Psoas muscle (tissue), 7 donors: ENCODE measurements at regions not wholly inside any gene's neighbourhood (a gene's known extent, or its start where the extent isn't known, plus 50 kb on each side); places are given as distances from the start of the nearest gene placed in this dataset.

Source experiments
- ATAC-seq, 4 donors: fragments of 200-7000 bp; cut with Tn5 transposase; one replicate each; pipeline ENCODE4 v1.9.1; 2020; ENCODE audit warnings: moderate library complexity in 3 of 4, mild to moderate bottlenecking in 2 of 4
- DNase-seq, 2 donors: peaks; one replicate each; pipeline ENCODE4 v3.0.0-alpha.2; 2020
- H3K27ac ChIP-seq: fragments of 200-600 bp; one replicate; pipeline ENCODE4 v1.8.0; 2022
- H3K27me3 ChIP-seq, 3 donors: fragments of 200-600 bp in 1 of 3; one replicate each; pipeline versions ENCODE4 v1.6.1 to v1.8.0; 2013 to 2022; ENCODE audit warnings: low read length in 2 of 3, mild to moderate bottlenecking in 2 of 3, moderate library complexity in 1 of 3; ENCODE audit not compliant: insufficient read depth in 3 of 3
- H3K36me3 ChIP-seq, 2 donors: fragments of 200-600 bp in 1 of 2; one replicate each; pipeline versions ENCODE4 v1.6.1 to v1.8.0; 2013 to 2022; ENCODE audit warnings: low read depth in 1 of 2, mild to moderate bottlenecking in 1 of 2, moderate library complexity in 1 of 2; ENCODE audit not compliant: insufficient read depth in 1 of 2
- H3K4me1 ChIP-seq: fragments of 200-600 bp; one replicate; pipeline ENCODE4 v1.8.0; 2022
- H3K4me3 ChIP-seq: fragments of 200-600 bp; one replicate; pipeline ENCODE4 v1.8.0; 2022; ENCODE audit warnings: mild to moderate bottlenecking
- H3K9me3 ChIP-seq: fragments of 200-600 bp; one replicate; pipeline ENCODE4 v1.8.0; 2022
- CTCF ChIP-seq: fragments of 200-600 bp; IDR thresholded peaks from one replicate; pipeline ENCODE4 v1.8.0; 2022; ENCODE audit warnings: antibody characterized with exemption
- WGBS, 3 donors: extraction: QIAGEN DNeasy Blood & Tissue Kit; methylation state at CpG; one replicate each; pipeline versions ENCODE4 v1.1.6 to v1.1.7; 2013; 5-methylcytosine and 5-hydroxymethylcytosine counted together
- intact Hi-C, 2 donors: fragments of 100-400 bp; cut with DNase I; formaldehyde crosslinking; loops; one replicate each; pipeline versions ENCODE4 v1.11.0 to v1.14.2; 2022
- donor health status: healthy with polysubstance abuse.
- donor health status: DM: no; HTN: no; CAD: no; lungs with moderate emphysema.
- donor health status: Bipolar disorder and iron deficiency.
- donor health status: healthy.
- donor health status: DM: yes; HTN: yes; CAD: no.
- donor health status: DM: no; HTN: no; CAD: no.
- donor health status: DM: yes; HTN: yes; CAD: no.

GRCh38 chr7:132654150-132654549 lies 77.9 kb upstream of the PLXNA4 start:
- ATAC-seq (no peak), DNase-seq (no peak)
- Histone ChIP-seq H3K27ac (no peak overlapping the region), H3K4me3 (no peak overlapping the region), H3K4me1 (no peaks in the 10 kb centered on the region), H3K27me3 (peaks cover 0 to 12% (median 3%) of the 10 kb centered on the region in 3 donors), H3K9me3 (no peaks in the 10 kb centered on the region), H3K36me3 (no peaks in the 10 kb centered on the region)
- WGBS, 3 donors: 56 to 67% (median 65%) methylated on average over 3 of the region's 3 CpGs
- intact Hi-C loops: no loop called here
- TF ChIP-seq CTCF: no peak

- no peaks in the 10 kb centered on the region for H3K36me3 ChIP-seq
- no peak for ATAC-seq
- H3K27ac ChIP-seq: no peak overlapping the region
- no peak for TF ChIP-seq CTCF
- no peak for DNase-seq
- WGBS, 3 donors: 79 to 84% (median 82%) methylated on average over 4 of the region's 4 CpGs
- no peak overlapping the region for H3K4me3 ChIP-seq
- no peaks in the 10 kb centered on the region for H3K9me3 ChIP-seq
- H3K27me3 ChIP-seq: peaks cover 0 to 12% (median 3%) of the 10 kb centered on the region in 3 donors
- no peaks in the 10 kb centered on the region for H3K4me1 ChIP-seq
- intact Hi-C loops: no loop called here
Observed at GRCh38 chr7:132653366-132653930, 77.2 kb upstream of the PLXNA4 start.

- WGBS, 3 donors: 68 to 86% (median 78%) methylated on average over 1 of the region's 1 CpG
- Histone ChIP-seq H3K27ac (no peak overlapping the region), H3K27me3 (peaks cover 0 to 21% (median 3%) of the 10 kb centered on the region in 3 donors), H3K4me1 (no peaks in the 10 kb centered on the region), H3K9me3 (no peaks in the 10 kb centered on the region), H3K36me3 (no peaks in the 10 kb centered on the region), H3K4me3 (no peak overlapping the region)
- intact Hi-C loops: no loop called here
- no peak for ATAC-seq
- DNase-seq: no peak
- no peak for TF ChIP-seq CTCF
Observed at GRCh38 chr7:132652507-132652906, 76.2 kb upstream of the PLXNA4 start.

GRCh38 chr7:132650498-132650897 lies 74.2 kb upstream of the PLXNA4 start:
- 18 to 33% (median 24%) methylated on average over 3 of the region's 3 CpGs for whole genome bisulfite sequencing, 3 donors
- peaks cover 0 to 19% (median 3%) of the 10 kb centered on the region in 3 donors for H3K27me3 ChIP-seq
- no peaks in the 10 kb centered on the region for H3K36me3 ChIP-seq
- no peaks in the 10 kb centered on the region for H3K4me1 ChIP-seq
- DNase-seq: no peak
- intact Hi-C loops: no loop called here
- TF ChIP-seq CTCF: no peak
- ATAC-seq: no peak
- H3K4me3 ChIP-seq: no peak overlapping the region
- H3K27ac ChIP-seq: no peak overlapping the region
- H3K9me3 ChIP-seq: no peaks in the 10 kb centered on the region

GRCh38 chr7:132647311-132647710 lies 71.0 kb upstream of the PLXNA4 start:
- ATAC-seq (no peak), DNase-seq (no peak)
- Histone ChIP-seq H3K4me3 (no peak overlapping the region), H3K27ac (no peak overlapping the region), H3K27me3 (peaks cover 0 to 14% (median under 1%) of the 10 kb centered on the region in 3 donors), H3K36me3 (no peaks in the 10 kb centered on the region), H3K4me1 (no peaks in the 10 kb centered on the region), H3K9me3 (no peaks in the 10 kb centered on the region)
- intact Hi-C loops: no loop called here
- TF ChIP-seq CTCF: no peak
- WGBS, 3 donors: 94 to 99% (median 95%) methylated on average over 1 of the region's 1 CpG
